ENCODE measurements at regions not wholly inside any gene's neighbourhood (a gene's known extent, or its start where the extent isn't known, plus 50 kb on each side); places are given as distances from the start of the nearest gene placed in this dataset.

DNA sequence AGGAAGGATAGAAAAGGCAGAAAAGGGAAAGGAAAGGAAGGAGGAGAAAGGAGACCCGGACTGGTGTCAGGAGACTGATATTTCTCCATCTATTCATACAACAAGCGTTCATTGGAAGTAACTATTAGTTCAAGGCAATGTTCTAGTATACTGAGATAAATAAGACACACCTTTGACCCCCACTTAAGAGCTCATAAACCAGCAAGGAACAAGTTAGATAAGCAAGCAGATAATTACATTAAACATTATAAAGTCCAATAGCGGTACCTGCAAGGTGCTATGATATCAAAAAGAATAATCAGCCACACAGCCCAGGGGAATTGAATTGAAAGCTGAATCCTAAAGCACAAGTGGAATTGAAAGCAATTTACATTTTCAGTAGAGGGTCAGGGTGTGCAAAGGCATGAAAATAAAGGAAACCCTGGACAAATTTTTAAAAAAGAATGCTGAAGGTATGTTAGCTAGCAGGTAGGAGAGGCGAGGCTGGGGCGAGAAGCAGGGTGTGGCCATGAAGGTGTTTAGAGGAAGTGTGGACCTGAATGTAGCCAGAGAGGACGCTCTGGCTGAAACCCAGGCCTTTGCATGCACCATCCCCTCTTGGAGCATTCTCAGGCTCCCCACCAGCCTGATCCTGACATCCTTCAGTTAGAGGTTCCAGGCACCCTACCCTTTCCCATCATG, 200.0 kb downstream of the SETD4 start:
- TF ChIP-seq CEBPB (IDR thresholded peaks at IDR 0.05) = no peak
- TF ChIP-seq EGR1 (IDR thresholded peaks at IDR 0.05) = no peak

Data from Ishikawa (cell line).